Right kidney (tissue), 1 donor: ENCODE measurements at regions not wholly inside any gene's neighbourhood (a gene's known extent, or its start where the extent isn't known, plus 50 kb on each side); places are given as distances from the start of the nearest gene placed in this dataset.
"Not testable (repeated sequence)": the region's sequence is repeated elsewhere in the genome, so short reads cannot be mapped to it uniquely, and the experiment has no call there.

Source experiments
- DNase-seq: peaks from one replicate; pipeline ENCODE4 v3.0.0-alpha.2; 2016

- no peak for DNase-seq
Observed at GRCh38 chr2:223470602-223471001, 131.6 kb downstream of the SCG2 start.

- no peak for DNase-seq
Observed at GRCh38 chr2:223472771-223473170, 129.4 kb downstream of the SCG2 start.

- no peak for DNase-seq
Observed at GRCh38 chr2:223474893-223475292, 127.3 kb downstream of the SCG2 start.

- DNase-seq: no peak
Observed at GRCh38 chr2:223475901-223476300, 126.3 kb downstream of the SCG2 start.

- DNase-seq: no peak
Observed at GRCh38 chr2:223477318-223477717, 124.8 kb downstream of the SCG2 start.

- no peak for DNase-seq
Observed at GRCh38 chr2:223481486-223481885, 120.7 kb downstream of the SCG2 start.

- no peak for DNase-seq
Observed at GRCh38 chr2:223486751-223487150, 115.4 kb downstream of the SCG2 start.

GRCh38 chr2:223487214-223487846 is 114.8 kb downstream of the SCG2 start:
- no peak for DNase-seq

GRCh38 chr2:223488814-223489213 is 113.3 kb downstream of the SCG2 start:
- no peak for DNase-seq

GRCh38 chr2:223494496-223494895 is 107.7 kb downstream of the SCG2 start:
- DNase-seq: no peak

GRCh38 chr2:223494942-223495341 is 107.2 kb downstream of the SCG2 start:
- DNase-seq: no peak

GRCh38 chr2:223496853-223497252 is 105.3 kb downstream of the SCG2 start:
- DNase-seq: not testable (repeated sequence)

- DNase-seq: no peak
Observed at GRCh38 chr2:223500709-223501108, 101.5 kb downstream of the SCG2 start.

GRCh38 chr2:223501641-223502040 is 100.5 kb downstream of the SCG2 start:
- no peak for DNase-seq

- no peak for DNase-seq
Observed at GRCh38 chr2:223503746-223504145, 98.4 kb downstream of the SCG2 start.

- no peak for DNase-seq
Observed at GRCh38 chr2:223508372-223508771, 93.8 kb downstream of the SCG2 start.

GRCh38 chr2:223510713-223511112 is 91.4 kb downstream of the SCG2 start:
- DNase-seq: no peak

GRCh38 chr2:223511168-223511567 is 91.0 kb downstream of the SCG2 start:
- no peak for DNase-seq

GRCh38 chr2:223513771-223514455 is 88.2 kb downstream of the SCG2 start:
- no peak for DNase-seq

GRCh38 chr2:223519471-223519870 is 82.7 kb downstream of the SCG2 start:
- DNase-seq: no peak

GRCh38 chr2:223522796-223523195 is 79.4 kb downstream of the SCG2 start:
- no peak for DNase-seq

- no peak for DNase-seq
Observed at GRCh38 chr2:223523551-223524001, 78.6 kb downstream of the SCG2 start.

GRCh38 chr2:223524066-223524465 is 78.1 kb downstream of the SCG2 start:
- no peak for DNase-seq

GRCh38 chr2:223526106-223526505 is 76.1 kb downstream of the SCG2 start:
- no peak for DNase-seq
